SK-N-SH (cell line): ENCODE measurements at regions not wholly inside any gene's neighbourhood (a gene's known extent, or its start where the extent isn't known, plus 50 kb on each side); places are given as distances from the start of the nearest gene placed in this dataset.

Experiments
- CTCF ChIP-seq: fragments of 200-600 bp; sonication (generic); IDR thresholded peaks from 2 replicates; pipeline ENCODE4 v1.6.1; 2017; ENCODE audit warnings: antibody characterized with exemption, mild to moderate bottlenecking, moderate library complexity
- EP300 ChIP-seq, 2 experiments: IDR thresholded peaks; 2 replicates each; pipeline versions ENCODE4 v1.4.0 to v1.6.1; 2012; ENCODE audit warnings: borderline replicate concordance in 1 of 2, low read depth in 1 of 2, low read length in 1 of 2
- EZH2phosphoT487 ChIP-seq: fragments of 200-600 bp; sonication (generic); IDR thresholded peaks from 2 replicates; pipeline ENCODE4 v1.6.1; 2017; ENCODE audit warnings: low read depth, mixed run types, mild to moderate bottlenecking, antibody characterized with exemption, moderate library complexity, borderline replicate concordance
- GABPA ChIP-seq: IDR thresholded peaks from 2 replicates; pipeline ENCODE4 v1.4.0; 2012; ENCODE audit warnings: low read depth, mild to moderate bottlenecking
- MXI1 ChIP-seq: IDR thresholded peaks from 2 replicates; pipeline ENCODE4 v1.6.1; 2012; ENCODE audit warnings: mild to moderate bottlenecking, low read depth, low read length, improper control_type of control experiment
- NFIC ChIP-seq: IDR thresholded peaks from 2 replicates; pipeline ENCODE4 v1.4.0; 2012; ENCODE audit warnings: borderline replicate concordance
- PBX3 ChIP-seq: IDR thresholded peaks from 2 replicates; pipeline ENCODE4; 2012
- POLR2AphosphoS5 ChIP-seq: IDR thresholded peaks from 2 replicates; pipeline ENCODE4 v1.6.1; 2012; ENCODE audit warnings: low read depth, low read length
- RFX5 ChIP-seq: IDR thresholded peaks from 2 replicates; pipeline ENCODE4 v1.6.1; 2012; ENCODE audit warnings: mild to moderate bottlenecking, improper control_type of control experiment, low read length
- TAF1 ChIP-seq: IDR thresholded peaks from 2 replicates; pipeline ENCODE4 v1.6.1; 2012; ENCODE audit warnings: low read depth, mild to moderate bottlenecking, low read length, moderate library complexity, borderline replicate concordance
- YY1 ChIP-seq: IDR thresholded peaks from 2 replicates; pipeline ENCODE4 v1.4.0; 2012; ENCODE audit warnings: low read depth, mild to moderate bottlenecking
- TF ChIP-seq, protein P1 (sequence below): IDR thresholded peaks from 2 replicates; pipeline ENCODE4 v1.4.0; 2012; ENCODE audit warnings: low read depth
- TF ChIP-seq, protein P2 (sequence below): IDR thresholded peaks from 2 replicates; pipeline ENCODE4 v1.6.1; 2012; ENCODE audit warnings: mild to moderate bottlenecking, low read depth, low read length, moderate library complexity
- TF ChIP-seq, protein P3 (sequence below): IDR thresholded peaks from 2 replicates; pipeline ENCODE4 v1.4.0; 2012; ENCODE audit warnings: low read depth, borderline replicate concordance

DNA sequence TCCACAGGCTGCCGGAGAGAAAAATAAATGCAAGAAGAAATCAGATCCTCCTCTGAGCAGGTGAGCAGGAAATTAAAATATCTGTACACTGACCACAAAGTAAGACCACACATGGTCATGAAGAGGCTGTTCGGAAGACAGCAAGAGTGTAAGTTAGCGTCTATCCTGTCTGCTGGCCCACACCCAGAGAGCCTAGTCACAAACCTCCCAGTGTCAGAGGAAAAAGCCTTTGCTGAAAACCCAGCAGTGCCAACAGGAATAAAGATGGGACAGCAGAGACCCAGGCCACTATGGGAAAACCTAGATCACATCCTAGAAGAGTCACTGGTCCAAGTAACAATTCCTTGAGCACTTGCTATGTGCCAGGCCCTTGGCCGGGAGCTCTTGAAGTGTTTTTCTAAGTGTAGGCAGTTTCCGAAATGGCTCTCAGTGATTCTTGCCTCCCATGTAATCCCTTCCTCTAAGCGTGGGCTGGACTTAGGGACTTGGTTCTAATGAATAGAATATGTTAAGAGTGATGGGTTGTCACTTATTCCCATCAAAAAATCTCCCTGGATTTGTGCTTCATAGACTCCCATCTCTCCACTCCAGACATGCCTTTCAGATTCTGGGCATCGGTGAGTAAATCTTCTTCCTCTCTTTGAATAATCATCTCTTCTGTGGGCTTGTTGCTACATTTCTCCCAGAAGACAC lies 110.9 kb upstream of the PKDCC start:
- TF ChIP-seq GABPA = no peak
- TF ChIP-seq PBX3 = no peak
- no peak for TF ChIP-seq CTCF
- TF ChIP-seq TAF1 = no peak
- TF ChIP-seq, protein P1, sequence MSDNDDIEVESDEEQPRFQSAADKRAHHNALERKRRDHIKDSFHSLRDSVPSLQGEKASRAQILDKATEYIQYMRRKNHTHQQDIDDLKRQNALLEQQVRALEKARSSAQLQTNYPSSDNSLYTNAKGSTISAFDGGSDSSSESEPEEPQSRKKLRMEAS = no peak
- no peak for TF ChIP-seq EP300 (IDR thresholded peaks at IDR 0.05; ENCODE audit: borderline replicate concordance in 1 of 2, low read depth in 1 of 2, low read length in 1 of 2)
- no peak for TF ChIP-seq YY1
- no peak for TF ChIP-seq MXI1
- TF ChIP-seq, protein P2, sequence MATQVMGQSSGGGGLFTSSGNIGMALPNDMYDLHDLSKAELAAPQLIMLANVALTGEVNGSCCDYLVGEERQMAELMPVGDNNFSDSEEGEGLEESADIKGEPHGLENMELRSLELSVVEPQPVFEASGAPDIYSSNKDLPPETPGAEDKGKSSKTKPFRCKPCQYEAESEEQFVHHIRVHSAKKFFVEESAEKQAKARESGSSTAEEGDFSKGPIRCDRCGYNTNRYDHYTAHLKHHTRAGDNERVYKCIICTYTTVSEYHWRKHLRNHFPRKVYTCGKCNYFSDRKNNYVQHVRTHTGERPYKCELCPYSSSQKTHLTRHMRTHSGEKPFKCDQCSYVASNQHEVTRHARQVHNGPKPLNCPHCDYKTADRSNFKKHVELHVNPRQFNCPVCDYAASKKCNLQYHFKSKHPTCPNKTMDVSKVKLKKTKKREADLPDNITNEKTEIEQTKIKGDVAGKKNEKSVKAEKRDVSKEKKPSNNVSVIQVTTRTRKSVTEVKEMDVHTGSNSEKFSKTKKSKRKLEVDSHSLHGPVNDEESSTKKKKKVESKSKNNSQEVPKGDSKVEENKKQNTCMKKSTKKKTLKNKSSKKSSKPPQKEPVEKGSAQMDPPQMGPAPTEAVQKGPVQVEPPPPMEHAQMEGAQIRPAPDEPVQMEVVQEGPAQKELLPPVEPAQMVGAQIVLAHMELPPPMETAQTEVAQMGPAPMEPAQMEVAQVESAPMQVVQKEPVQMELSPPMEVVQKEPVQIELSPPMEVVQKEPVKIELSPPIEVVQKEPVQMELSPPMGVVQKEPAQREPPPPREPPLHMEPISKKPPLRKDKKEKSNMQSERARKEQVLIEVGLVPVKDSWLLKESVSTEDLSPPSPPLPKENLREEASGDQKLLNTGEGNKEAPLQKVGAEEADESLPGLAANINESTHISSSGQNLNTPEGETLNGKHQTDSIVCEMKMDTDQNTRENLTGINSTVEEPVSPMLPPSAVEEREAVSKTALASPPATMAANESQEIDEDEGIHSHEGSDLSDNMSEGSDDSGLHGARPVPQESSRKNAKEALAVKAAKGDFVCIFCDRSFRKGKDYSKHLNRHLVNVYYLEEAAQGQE = no peak
- TF ChIP-seq NFIC = no peak
- TF ChIP-seq EZH2phosphoT487 = no peak
- TF ChIP-seq RFX5 = no peak
- TF ChIP-seq POLR2AphosphoS5 = no peak
- TF ChIP-seq, protein P3, sequence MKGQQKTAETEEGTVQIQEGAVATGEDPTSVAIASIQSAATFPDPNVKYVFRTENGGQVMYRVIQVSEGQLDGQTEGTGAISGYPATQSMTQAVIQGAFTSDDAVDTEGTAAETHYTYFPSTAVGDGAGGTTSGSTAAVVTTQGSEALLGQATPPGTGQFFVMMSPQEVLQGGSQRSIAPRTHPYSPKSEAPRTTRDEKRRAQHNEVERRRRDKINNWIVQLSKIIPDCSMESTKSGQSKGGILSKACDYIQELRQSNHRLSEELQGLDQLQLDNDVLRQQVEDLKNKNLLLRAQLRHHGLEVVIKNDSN = no peak
